ENCODE measurements at regions not wholly inside any gene's neighbourhood (a gene's known extent, or its start where the extent isn't known, plus 50 kb on each side); places are given as distances from the start of the nearest gene placed in this dataset.
"Not testable (repeated sequence)": the region's sequence is repeated elsewhere in the genome, so short reads cannot be mapped to it uniquely, and the experiment has no call there.

GRCh38 chrX:40904739-40905138, 169.4 kb upstream of the MED14 start:
- not testable (repeated sequence) for H2AFZ ChIP-seq (ENCODE audit: insufficient read depth, low read length, poor library complexity); H3K4ac ChIP-seq (ENCODE audit: low read depth, low read length); DNase-seq; H4K8ac ChIP-seq (ENCODE audit: low read depth, low read length); H3K9me3 ChIP-seq (ENCODE audit: insufficient read depth, low read depth, low read length); H2BK5ac ChIP-seq (ENCODE audit: low read depth, low read length, poor library complexity); H2AK5ac ChIP-seq (ENCODE audit: low read length); H3K18ac ChIP-seq (ENCODE audit: low read length); H3K79me1 ChIP-seq (ENCODE audit: low read length); H3K23ac ChIP-seq (ENCODE audit: low read length); H3K4me1 ChIP-seq (ENCODE audit: control insufficient read depth in 1 of 2, insufficient read depth in 2 of 2, low read length in 2 of 2); H4K12ac ChIP-seq (ENCODE audit: low read depth, low read length); H3K36me3 ChIP-seq (ENCODE audit: control insufficient read depth in 1 of 2, insufficient read depth in 2 of 2, low read length in 2 of 2); H3K14ac ChIP-seq (ENCODE audit: low read length); H3K79me2 ChIP-seq (ENCODE audit: control insufficient read depth, insufficient read depth, low read length, poor library complexity); H3K4me2 ChIP-seq (ENCODE audit: low read length); H3K27me3 ChIP-seq (ENCODE audit: insufficient read depth, low read length); H2BK120ac ChIP-seq (ENCODE audit: insufficient read depth, low read length, poor library complexity); H2BK12ac ChIP-seq (ENCODE audit: low read length); H3K27ac ChIP-seq (ENCODE audit: low read depth, low read length); H3K9ac ChIP-seq (ENCODE audit: low read length); H3K4me3 ChIP-seq (ENCODE audit: low read depth, low read length); H4K91ac ChIP-seq (ENCODE audit: low read depth, low read length)

DNA sequence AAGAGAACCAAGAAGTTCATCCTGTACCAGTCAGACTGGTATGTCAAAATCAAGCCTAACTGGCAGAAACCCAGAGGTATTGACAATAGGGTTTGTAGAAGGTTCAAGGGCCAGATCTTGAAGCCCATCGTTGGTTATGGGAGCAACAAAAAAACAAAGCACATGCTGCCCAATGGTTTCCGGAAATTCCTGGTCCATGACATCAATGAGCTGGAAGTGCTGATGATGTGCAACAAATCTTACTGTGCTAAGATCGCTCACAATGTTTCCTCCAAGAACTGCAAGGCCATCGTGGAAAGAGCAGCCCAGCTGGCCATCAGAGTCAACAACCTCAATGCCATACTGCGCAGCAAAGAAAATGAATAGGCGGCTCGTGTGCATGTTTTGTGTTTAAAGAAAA, 172.7 kb upstream of the MED14 start:
- H3K4me3 ChIP-seq (ENCODE audit: low read depth, low read length), result no peak overlapping the region
- no peaks in the 10 kb centered on the region for H3K79me1 ChIP-seq (ENCODE audit: low read length)
- H3K9ac ChIP-seq (ENCODE audit: low read length), result no peak overlapping the region
- no peak overlapping the region for H2AK5ac ChIP-seq (ENCODE audit: low read length)
- WGBS (ENCODE audit: extremely low coverage, insufficient coverage, insufficient read length), result no CpG with 5 or more reads among the region's 7 CpGs
- H4K8ac ChIP-seq (ENCODE audit: low read depth, low read length), result no peak overlapping the region
- H3K4ac ChIP-seq (ENCODE audit: low read depth, low read length), result no peak overlapping the region
- no peak overlapping the region for H3K4me2 ChIP-seq (ENCODE audit: low read length)
- no peak overlapping the region for H3K18ac ChIP-seq (ENCODE audit: low read length)
- peak in 1 of 2 donors; percentile 39 for DNase-seq
- H3K9me3 ChIP-seq (ENCODE audit: insufficient read depth, low read depth, low read length), result no peaks in the 10 kb centered on the region
- H3K36me3 ChIP-seq (ENCODE audit: control insufficient read depth in 1 of 2, insufficient read depth in 2 of 2, low read length in 2 of 2), result no peaks in the 10 kb centered on the region
- no peak overlapping the region for H3K14ac ChIP-seq (ENCODE audit: low read length)
- peaks cover 0 to 4% of the 10 kb centered on the region in 2 experiments for H3K4me1 ChIP-seq (ENCODE audit: control insufficient read depth in 1 of 2, insufficient read depth in 2 of 2, low read length in 2 of 2)
- H4K12ac ChIP-seq (ENCODE audit: low read depth, low read length), result no peak overlapping the region
- H2AFZ ChIP-seq (ENCODE audit: insufficient read depth, low read length, poor library complexity), result no peak overlapping the region
- H4K91ac ChIP-seq (ENCODE audit: low read depth, low read length), result no peak overlapping the region
- H2BK120ac ChIP-seq (ENCODE audit: insufficient read depth, low read length, poor library complexity), result no peak overlapping the region
- no peak overlapping the region for H2BK5ac ChIP-seq (ENCODE audit: low read depth, low read length, poor library complexity)
- no peaks in the 10 kb centered on the region for H3K79me2 ChIP-seq (ENCODE audit: control insufficient read depth, insufficient read depth, low read length, poor library complexity)
- H3K23ac ChIP-seq (ENCODE audit: low read length), result no peak overlapping the region
- H3K27ac ChIP-seq (ENCODE audit: low read depth, low read length), result no peak overlapping the region
- H3K27me3 ChIP-seq (ENCODE audit: insufficient read depth, low read length), result no peaks in the 10 kb centered on the region
- H2BK12ac ChIP-seq (ENCODE audit: low read length), result no peak overlapping the region

DNA sequence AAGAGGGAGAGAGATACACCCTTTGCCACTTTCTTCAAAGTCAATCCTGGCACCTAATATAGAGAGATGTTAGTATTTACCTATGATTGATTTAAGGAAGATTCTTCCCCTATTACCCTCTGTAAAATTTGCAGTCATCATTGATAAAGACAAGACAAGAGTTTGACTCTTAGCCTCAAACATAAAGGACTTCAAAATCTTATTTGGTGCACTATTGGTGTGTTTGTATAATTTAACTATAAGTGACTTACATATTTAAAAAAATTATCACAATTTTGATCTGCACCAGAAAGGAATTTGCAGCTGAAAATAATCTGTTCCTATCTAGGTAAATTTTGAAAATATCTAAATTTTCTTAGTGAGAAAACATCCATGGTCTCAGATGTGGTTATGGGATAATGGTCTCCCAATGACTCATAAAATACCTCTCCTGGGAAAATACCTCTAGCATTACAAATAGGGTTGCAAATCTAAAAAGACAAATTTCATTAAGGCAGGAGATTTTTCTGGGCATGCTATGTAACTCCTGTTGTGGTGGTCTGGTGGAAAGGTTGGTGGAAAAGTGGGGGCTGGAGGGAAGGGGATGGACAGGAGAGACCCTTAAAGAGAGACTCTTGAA, 173.6 kb upstream of the MED14 start:
- Histone ChIP-seq H3K9me3 (ENCODE audit: insufficient read depth, low read depth, low read length) (no peaks in the 10 kb centered on the region), H3K79me1 (ENCODE audit: low read length) (no peaks in the 10 kb centered on the region), H3K23ac (ENCODE audit: low read length) (no peak overlapping the region), H3K14ac (ENCODE audit: low read length) (no peak overlapping the region), H3K9ac (ENCODE audit: low read length) (no peak overlapping the region), H3K27ac (ENCODE audit: low read depth, low read length) (no peak overlapping the region), H3K4ac (ENCODE audit: low read depth, low read length) (no peak overlapping the region), H4K12ac (ENCODE audit: low read depth, low read length) (no peak overlapping the region), H4K91ac (ENCODE audit: low read depth, low read length) (no peak overlapping the region), H3K79me2 (ENCODE audit: control insufficient read depth, insufficient read depth, low read length, poor library complexity) (no peaks in the 10 kb centered on the region), H2AK5ac (ENCODE audit: low read length) (no peak overlapping the region), H2BK12ac (ENCODE audit: low read length) (no peak overlapping the region), H3K4me2 (ENCODE audit: low read length) (no peak overlapping the region), H3K27me3 (ENCODE audit: insufficient read depth, low read length) (no peaks in the 10 kb centered on the region), H2BK120ac (ENCODE audit: insufficient read depth, low read length, poor library complexity) (no peak overlapping the region), H2BK5ac (ENCODE audit: low read depth, low read length, poor library complexity) (no peak overlapping the region), H3K36me3 (ENCODE audit: control insufficient read depth in 1 of 2, insufficient read depth in 2 of 2, low read length in 2 of 2) (no peaks in the 10 kb centered on the region), H3K18ac (ENCODE audit: low read length) (no peak overlapping the region), H2AFZ (ENCODE audit: insufficient read depth, low read length, poor library complexity) (no peak overlapping the region), H3K4me1 (ENCODE audit: control insufficient read depth in 1 of 2, insufficient read depth in 2 of 2, low read length in 2 of 2) (peaks cover 0 to 4% of the 10 kb centered on the region in 2 experiments), H3K4me3 (ENCODE audit: low read depth, low read length) (no peak overlapping the region), H4K8ac (ENCODE audit: low read depth, low read length) (no peak overlapping the region)
- peak in 1 of 2 donors; percentile 78 for DNase-seq

DNA sequence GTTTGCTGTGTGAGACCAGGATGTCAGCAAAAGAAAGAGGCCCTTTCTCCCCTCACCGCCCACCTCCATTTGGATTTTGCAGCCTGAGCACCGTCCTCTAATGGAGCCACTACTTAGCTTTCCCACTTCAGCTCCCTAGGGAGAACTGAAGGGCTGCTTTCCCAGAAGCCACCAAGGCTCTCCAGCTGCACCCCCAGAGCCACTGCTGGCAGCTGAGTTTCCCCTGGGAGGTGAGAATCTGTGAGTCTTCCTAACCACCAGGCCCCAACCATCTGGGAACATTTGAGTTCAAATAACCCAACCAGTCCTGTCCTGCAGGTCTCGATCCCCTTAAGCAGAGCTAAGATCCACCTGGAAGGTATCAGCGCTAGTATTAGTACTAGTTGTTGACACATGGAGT, 173.1 kb upstream of the USP9X start:
- no peaks in the 10 kb centered on the region for H3K79me2 ChIP-seq (ENCODE audit: control insufficient read depth, insufficient read depth, low read length, poor library complexity)
- H3K9ac ChIP-seq (ENCODE audit: low read length), result no peak overlapping the region
- no peak overlapping the region for H3K4me2 ChIP-seq (ENCODE audit: low read length)
- no peak overlapping the region for H2BK120ac ChIP-seq (ENCODE audit: insufficient read depth, low read length, poor library complexity)
- no peak overlapping the region for H3K27ac ChIP-seq (ENCODE audit: low read depth, low read length)
- H3K79me1 ChIP-seq (ENCODE audit: low read length), result no peaks in the 10 kb centered on the region
- H2BK5ac ChIP-seq (ENCODE audit: low read depth, low read length, poor library complexity), result no peak overlapping the region
- H3K4me1 ChIP-seq (ENCODE audit: control insufficient read depth in 1 of 2, insufficient read depth in 2 of 2, low read length in 2 of 2), result peaks cover 0 to 4% of the 10 kb centered on the region in 2 experiments
- no peak overlapping the region for H2AFZ ChIP-seq (ENCODE audit: insufficient read depth, low read length, poor library complexity)
- no peak overlapping the region for H2BK12ac ChIP-seq (ENCODE audit: low read length)
- H4K91ac ChIP-seq (ENCODE audit: low read depth, low read length), result no peak overlapping the region
- no peaks in the 10 kb centered on the region for H3K36me3 ChIP-seq (ENCODE audit: control insufficient read depth in 1 of 2, insufficient read depth in 2 of 2, low read length in 2 of 2)
- H3K27me3 ChIP-seq (ENCODE audit: insufficient read depth, low read length), result no peaks in the 10 kb centered on the region
- no peak overlapping the region for H4K12ac ChIP-seq (ENCODE audit: low read depth, low read length)
- H3K18ac ChIP-seq (ENCODE audit: low read length), result no peak overlapping the region
- no peak overlapping the region for H2AK5ac ChIP-seq (ENCODE audit: low read length)
- no peak overlapping the region for H3K14ac ChIP-seq (ENCODE audit: low read length)
- no peak overlapping the region for H3K23ac ChIP-seq (ENCODE audit: low read length)
- H3K9me3 ChIP-seq (ENCODE audit: insufficient read depth, low read depth, low read length), result no peaks in the 10 kb centered on the region
- no peak overlapping the region for H3K4me3 ChIP-seq (ENCODE audit: low read depth, low read length)
- H4K8ac ChIP-seq (ENCODE audit: low read depth, low read length), result no peak overlapping the region
- no CpG with 5 or more reads among the region's 4 CpGs for WGBS (ENCODE audit: extremely low coverage, insufficient coverage, insufficient read length)
- DNase-seq, result no peak
- H3K4ac ChIP-seq (ENCODE audit: low read depth, low read length), result no peak overlapping the region

All from trophoblast cell (in vitro differentiated cells and primary cell).